ENCODE measurements at regions not wholly inside any gene's neighbourhood (a gene's known extent, or its start where the extent isn't known, plus 50 kb on each side); places are given as distances from the start of the nearest gene placed in this dataset.
"Not testable (repeated sequence)": the region's sequence is repeated elsewhere in the genome, so short reads cannot be mapped to it uniquely, and the experiment has no call there.

- no peak for TF ChIP-seq EZH2 (IDR thresholded peaks at IDR 0.05; ENCODE audit: low read length, unreplicated experiment)
- Histone ChIP-seq H3K36me3 (ENCODE audit: low read depth, low read length) (no peaks in the 10 kb centered on the region), H2AFZ (ENCODE audit: low read length) (no peak overlapping the region), H3K9me2 (replicated peaks; ENCODE audit: low read length) (no peaks in the 10 kb centered on the region), H3K4me2 (ENCODE audit: low read length) (no peak overlapping the region), H3F3A (ENCODE audit: low read length, unreplicated experiment) (no peaks in the 10 kb centered on the region), H4K20me1 (ENCODE audit: low read length) (no peaks in the 10 kb centered on the region), H3K9me3 (ENCODE audit: low read length) (no peaks in the 10 kb centered on the region), H3K4me3 (ENCODE audit: low read length) (no peak overlapping the region), H3K27me3 (ENCODE audit: low read length) (no peaks in the 10 kb centered on the region), H3K27ac (ENCODE audit: low read length) (no peak overlapping the region), H3K4me1 (ENCODE audit: insufficient read depth, low read length) (peaks cover 17% of the 10 kb centered on the region), H3K9ac (ENCODE audit: low read length) (no peak overlapping the region), H3K79me2 (ENCODE audit: low read length) (no peaks in the 10 kb centered on the region)
- ChIA-PET POLR2A (ENCODE audit: unreplicated experiment) (interaction anchor here (0.9 kb wide), 1 partner anchor 31 kb away, joined by 3 read pairs; a partner anchor contains a TSS), CTCF (no interaction called here)
- DNase-seq (no peak), ATAC-seq (no peak)
- intact Hi-C loops (cut with micrococcal nuclease): no loop called here
- no TSS peak for BruUV-seq (replicated peaks)
Measured at GRCh38 chr6:27776504-27776903, 135.7 kb downstream of the OR2B2 start.

DNA sequence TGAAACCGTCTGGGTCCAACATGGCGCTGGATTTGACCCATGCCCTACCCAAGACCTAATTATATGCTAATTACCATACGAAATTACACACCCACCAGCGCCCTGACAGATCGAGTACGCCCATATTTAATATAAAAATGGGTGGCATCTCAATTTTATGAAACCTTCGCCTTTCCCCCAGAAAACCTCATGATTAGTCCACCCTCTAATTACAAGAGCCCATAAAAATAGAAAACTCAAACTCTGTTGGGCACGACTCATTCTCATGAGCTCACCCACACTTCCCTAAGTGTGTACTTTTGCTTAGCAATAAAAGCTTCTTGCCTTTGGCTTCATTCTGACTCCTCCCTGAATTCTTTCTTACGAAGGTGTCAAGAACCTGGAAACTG is 136.4 kb downstream of the OR2B2 start:
- no peaks in the 10 kb centered on the region for H4K20me1 ChIP-seq (ENCODE audit: low read length)
- no peaks in the 10 kb centered on the region for H3F3A ChIP-seq (ENCODE audit: low read length, unreplicated experiment)
- ChIA-PET POLR2A (ENCODE audit: unreplicated experiment) (interaction anchor here (0.9 kb wide), 1 partner anchor 32 kb away, joined by 3 read pairs; a partner anchor contains a TSS), CTCF (interaction anchor here (0.7 kb wide), 1 partner anchor 24 kb away, joined by 3 read pairs; no protein-coding TSS in a partner anchor)
- H3K4me2 ChIP-seq (ENCODE audit: low read length): no peak overlapping the region
- no peak overlapping the region for H2AFZ ChIP-seq (ENCODE audit: low read length)
- H3K79me2 ChIP-seq (ENCODE audit: low read length): no peaks in the 10 kb centered on the region
- no peak overlapping the region for H3K9ac ChIP-seq (ENCODE audit: low read length)
- no peaks in the 10 kb centered on the region for H3K27me3 ChIP-seq (ENCODE audit: low read length)
- no peaks in the 10 kb centered on the region for H3K9me3 ChIP-seq (ENCODE audit: low read length)
- peaks cover 17% of the 10 kb centered on the region for H3K4me1 ChIP-seq (ENCODE audit: insufficient read depth, low read length)
- ATAC-seq: no peak
- TF ChIP-seq EZH2phosphoT487 (IDR thresholded peaks at IDR 0.05; ENCODE audit: borderline replicate concordance, low read length): no peak
- no peak for TF ChIP-seq EZH2 (IDR thresholded peaks at IDR 0.05; ENCODE audit: low read length, unreplicated experiment)
- TF ChIP-seq, protein P1, sequence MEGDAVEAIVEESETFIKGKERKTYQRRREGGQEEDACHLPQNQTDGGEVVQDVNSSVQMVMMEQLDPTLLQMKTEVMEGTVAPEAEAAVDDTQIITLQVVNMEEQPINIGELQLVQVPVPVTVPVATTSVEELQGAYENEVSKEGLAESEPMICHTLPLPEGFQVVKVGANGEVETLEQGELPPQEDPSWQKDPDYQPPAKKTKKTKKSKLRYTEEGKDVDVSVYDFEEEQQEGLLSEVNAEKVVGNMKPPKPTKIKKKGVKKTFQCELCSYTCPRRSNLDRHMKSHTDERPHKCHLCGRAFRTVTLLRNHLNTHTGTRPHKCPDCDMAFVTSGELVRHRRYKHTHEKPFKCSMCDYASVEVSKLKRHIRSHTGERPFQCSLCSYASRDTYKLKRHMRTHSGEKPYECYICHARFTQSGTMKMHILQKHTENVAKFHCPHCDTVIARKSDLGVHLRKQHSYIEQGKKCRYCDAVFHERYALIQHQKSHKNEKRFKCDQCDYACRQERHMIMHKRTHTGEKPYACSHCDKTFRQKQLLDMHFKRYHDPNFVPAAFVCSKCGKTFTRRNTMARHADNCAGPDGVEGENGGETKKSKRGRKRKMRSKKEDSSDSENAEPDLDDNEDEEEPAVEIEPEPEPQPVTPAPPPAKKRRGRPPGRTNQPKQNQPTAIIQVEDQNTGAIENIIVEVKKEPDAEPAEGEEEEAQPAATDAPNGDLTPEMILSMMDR (conservative IDR thresholded peaks at IDR 0.05; ENCODE audit: low read depth, low read length): no peak
- H3K9me2 ChIP-seq (replicated peaks; ENCODE audit: low read length): no peaks in the 10 kb centered on the region
- H3K4me3 ChIP-seq (ENCODE audit: low read length): no peak overlapping the region
- BruUV-seq (replicated peaks): no TSS peak
- DNase-seq: peak; percentile 34
- H3K27ac ChIP-seq (ENCODE audit: low read length): no peak overlapping the region
- intact Hi-C loops (cut with micrococcal nuclease): no loop called here
- no peaks in the 10 kb centered on the region for H3K36me3 ChIP-seq (ENCODE audit: low read depth, low read length)

GRCh38 chr6:27775138-27775795 is 136.9 kb downstream of the OR2B2 start:
- BruUV-seq (replicated peaks); H3K9ac ChIP-seq (ENCODE audit: low read length); H3K79me2 ChIP-seq (ENCODE audit: low read length); H3K4me2 ChIP-seq (ENCODE audit: low read length); H3K27ac ChIP-seq (ENCODE audit: low read length); ATAC-seq; H4K20me1 ChIP-seq (ENCODE audit: low read length); H3K36me3 ChIP-seq (ENCODE audit: low read depth, low read length); H3K27me3 ChIP-seq (ENCODE audit: low read length); DNase-seq; H3K4me3 ChIP-seq (ENCODE audit: low read length); H3F3A ChIP-seq (ENCODE audit: low read length, unreplicated experiment); H3K9me3 ChIP-seq (ENCODE audit: low read length); intact Hi-C loops (cut with micrococcal nuclease); H3K9me2 ChIP-seq (replicated peaks; ENCODE audit: low read length): not testable (repeated sequence)
- POLR2A ChIA-PET (ENCODE audit: unreplicated experiment): interaction anchor here (0.9 kb wide), 1 partner anchor 33 kb away, joined by 3 read pairs; a partner anchor contains a TSS
- CTCF ChIA-PET: interaction anchor here (0.7 kb wide), 1 partner anchor 23 kb away, joined by 3 read pairs; no protein-coding TSS in a partner anchor
- Histone ChIP-seq H2AFZ (ENCODE audit: low read length) (0 out of 2 replicates have a peak overlapping the region, but pooled peaks have one; percentile 24), H3K4me1 (ENCODE audit: insufficient read depth, low read length) (peaks cover 17% of the 10 kb centered on the region)

DNA sequence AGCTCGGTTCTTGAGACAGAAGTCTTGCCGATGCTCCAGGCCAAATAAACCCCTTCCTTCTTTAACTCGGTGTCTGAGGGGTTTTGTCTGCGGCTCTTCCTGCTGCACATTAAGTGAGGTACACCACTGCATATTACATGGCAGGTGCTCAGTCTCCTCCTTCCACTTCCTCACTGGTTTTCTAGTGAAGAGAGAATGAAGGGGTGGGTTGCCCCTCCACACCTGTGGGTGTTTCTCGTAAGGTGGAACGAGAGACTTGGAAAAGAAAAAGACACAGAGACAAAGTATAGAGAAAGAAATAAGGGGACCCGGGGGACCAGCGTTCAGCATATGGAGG is 138.0 kb downstream of the OR2B2 start:
- H3K4me2 ChIP-seq (ENCODE audit: low read length); intact Hi-C loops (cut with micrococcal nuclease); H4K20me1 ChIP-seq (ENCODE audit: low read length); H3K79me2 ChIP-seq (ENCODE audit: low read length); H3K9me2 ChIP-seq (replicated peaks; ENCODE audit: low read length); H3K27me3 ChIP-seq (ENCODE audit: low read length); H3K27ac ChIP-seq (ENCODE audit: low read length); BruUV-seq (replicated peaks); ATAC-seq; H3K9me3 ChIP-seq (ENCODE audit: low read length); POLR2A ChIA-PET (ENCODE audit: unreplicated experiment); H3F3A ChIP-seq (ENCODE audit: low read length, unreplicated experiment); H3K4me3 ChIP-seq (ENCODE audit: low read length); CTCF ChIA-PET; H3K9ac ChIP-seq (ENCODE audit: low read length); H3K36me3 ChIP-seq (ENCODE audit: low read depth, low read length); H2AFZ ChIP-seq (ENCODE audit: low read length); DNase-seq: not testable (repeated sequence)
- peaks cover 17% of the 10 kb centered on the region for H3K4me1 ChIP-seq (ENCODE audit: insufficient read depth, low read length)

DNA sequence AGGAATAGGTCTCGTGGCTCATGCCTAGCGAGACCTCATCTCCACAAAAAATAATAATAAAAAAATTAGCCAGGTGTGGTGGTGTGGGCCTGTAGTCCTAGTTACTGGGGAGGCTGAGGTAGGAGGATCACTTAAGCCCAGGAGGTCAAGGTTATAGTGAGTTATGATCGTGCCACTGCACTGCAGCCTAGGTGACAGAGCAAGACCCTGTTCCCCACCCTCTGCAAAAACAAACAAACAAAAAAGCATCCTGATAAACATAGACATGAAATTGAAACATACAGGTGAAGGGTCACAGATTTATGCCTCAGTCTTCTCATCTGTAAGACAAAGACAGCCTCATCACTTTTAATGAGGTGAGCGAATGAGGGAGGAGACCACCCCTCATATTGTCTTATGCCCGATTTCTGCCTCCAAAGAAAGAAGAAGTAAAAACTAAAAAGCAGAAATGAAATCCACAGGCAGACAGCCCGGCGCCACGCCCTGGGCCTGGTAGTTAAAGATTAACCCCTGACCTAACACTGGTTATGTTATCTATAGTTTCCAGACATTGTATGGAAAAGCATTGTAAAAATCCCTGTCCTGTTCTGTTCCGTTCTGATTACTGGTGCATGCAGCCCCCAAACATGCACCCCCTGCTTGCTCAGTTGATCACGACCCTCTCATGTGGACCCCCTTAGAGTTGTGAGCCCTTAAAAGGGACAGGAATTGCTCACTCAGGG is 138.5 kb downstream of the OR2B2 start:
- CTCF ChIA-PET; H3K9me2 ChIP-seq (replicated peaks; ENCODE audit: low read length); POLR2A ChIA-PET (ENCODE audit: unreplicated experiment): not testable (repeated sequence)

More for the DNA sequence above, 138.5 kb downstream of the OR2B2 start:
- H3K27ac ChIP-seq (ENCODE audit: low read length); H3K4me3 ChIP-seq (ENCODE audit: low read length); ATAC-seq; H3K27me3 ChIP-seq (ENCODE audit: low read length); H2AFZ ChIP-seq (ENCODE audit: low read length); H3K4me2 ChIP-seq (ENCODE audit: low read length); H3K9ac ChIP-seq (ENCODE audit: low read length); DNase-seq; H3F3A ChIP-seq (ENCODE audit: low read length, unreplicated experiment); H4K20me1 ChIP-seq (ENCODE audit: low read length); H3K36me3 ChIP-seq (ENCODE audit: low read depth, low read length); H3K9me3 ChIP-seq (ENCODE audit: low read length); intact Hi-C loops (cut with micrococcal nuclease); BruUV-seq (replicated peaks); H3K79me2 ChIP-seq (ENCODE audit: low read length): not testable (repeated sequence)
- H3K4me1 ChIP-seq (ENCODE audit: insufficient read depth, low read length): peaks cover 12% of the 10 kb centered on the region

Data from PC-3 (cell line).